Mesothelial cell of epicardium (in vitro differentiated cells): ENCODE measurements at regions not wholly inside any gene's neighbourhood (a gene's known extent, or its start where the extent isn't known, plus 50 kb on each side); places are given as distances from the start of the nearest gene placed in this dataset.

Experiments used
- DNase-seq, 2 experiments: peaks; one replicate each; pipeline ENCODE4 v3.0.0; 2021; ENCODE audit warnings: low spot score in 2 of 2; ENCODE audit not compliant: unreplicated experiment in 2 of 2
- H3K27ac Mint-ChIP-seq: 2 replicates; pipeline ENCODE4 v1.8.0; 2021; ENCODE audit warnings: mixed read lengths
- H3K27me3 Mint-ChIP-seq: 2 replicates; pipeline ENCODE4 v1.8.0; 2021; ENCODE audit warnings: low read depth, mixed read lengths
- H3K36me3 Mint-ChIP-seq: 2 replicates; pipeline ENCODE4 v1.8.0; 2021; ENCODE audit warnings: mixed read lengths
- H3K4me1 Mint-ChIP-seq: 2 replicates; pipeline ENCODE4 v1.8.0; 2021; ENCODE audit warnings: mixed read lengths
- H3K4me3 Mint-ChIP-seq: 2 replicates; pipeline ENCODE4 v1.8.0; 2021; ENCODE audit warnings: mild to moderate bottlenecking, moderate library complexity, mixed read lengths
- H3K9me3 Mint-ChIP-seq: 2 replicates; pipeline ENCODE4 v1.8.0; 2021; ENCODE audit warnings: mixed read lengths
- CTCF ChIP-seq: fragments of 200-600 bp; sonication (generic); IDR thresholded peaks from one replicate; pipeline ENCODE4 v1.5.0; 2021; ENCODE audit warnings: antibody characterized with exemption; ENCODE audit not compliant: unreplicated experiment

DNA sequence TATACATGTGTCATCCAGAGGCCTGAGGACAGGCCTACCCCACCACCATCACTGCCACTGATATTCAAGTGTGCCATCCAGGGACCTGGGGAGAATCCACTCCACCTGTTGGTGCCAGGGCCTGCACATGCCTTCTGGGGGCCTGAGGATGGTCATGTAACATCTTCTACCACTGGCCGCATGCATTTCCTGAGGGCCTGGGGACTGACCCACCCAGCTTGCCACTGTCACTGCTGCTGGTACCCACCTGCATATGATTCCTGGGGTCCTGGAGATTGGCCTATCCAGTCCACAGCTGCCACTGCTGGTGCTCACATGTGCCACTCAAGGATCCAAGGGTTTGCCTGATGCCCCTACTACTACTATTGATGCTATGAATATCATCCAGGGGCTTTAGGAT, 184.3 kb upstream of the SYNCRIP start:
- Mint-ChIP-seq H3K9me3 (peaks cover 61% of the 10 kb centered on the region), H3K4me3 (no peak overlapping the region), H3K36me3 (no peaks in the 10 kb centered on the region), H3K27me3 (no peaks in the 10 kb centered on the region), H3K27ac (no peak overlapping the region), H3K4me1 (no peaks in the 10 kb centered on the region)
- no peak for DNase-seq
- TF ChIP-seq CTCF: no peak

DNA sequence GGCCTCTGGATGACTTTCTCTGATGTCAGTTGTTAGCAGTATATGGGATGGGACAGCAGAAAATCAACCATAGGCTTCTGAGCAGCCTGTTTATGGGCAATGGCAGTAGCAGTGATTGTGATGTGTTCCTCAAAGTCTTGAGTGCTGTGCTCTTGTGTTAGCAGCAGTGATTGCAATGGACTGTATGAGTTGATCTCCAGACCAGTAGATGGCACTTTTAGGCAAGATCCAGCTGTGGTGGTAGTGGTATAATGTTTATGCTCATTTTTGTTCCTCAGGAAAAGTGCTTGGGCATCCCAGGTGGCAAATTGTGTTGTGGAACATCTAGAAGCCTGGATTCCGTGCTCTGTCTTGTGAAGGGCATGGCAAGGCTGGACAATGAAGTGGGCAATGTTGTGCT, 181.6 kb upstream of the SYNCRIP start:
- H3K27ac Mint-ChIP-seq: no peak overlapping the region
- peaks cover 49% of the 10 kb centered on the region for H3K9me3 Mint-ChIP-seq
- no peak for DNase-seq
- no peaks in the 10 kb centered on the region for H3K27me3 Mint-ChIP-seq
- no peaks in the 10 kb centered on the region for H3K36me3 Mint-ChIP-seq
- H3K4me3 Mint-ChIP-seq: no peak overlapping the region
- TF ChIP-seq CTCF: no peak
- H3K4me1 Mint-ChIP-seq: no peaks in the 10 kb centered on the region

GRCh38 chr6:85810558-85810957, 167.9 kb upstream of the SYNCRIP start:
- no peak overlapping the region for H3K4me3 Mint-ChIP-seq
- no peaks in the 10 kb centered on the region for H3K27me3 Mint-ChIP-seq
- H3K27ac Mint-ChIP-seq: no peak overlapping the region
- H3K9me3 Mint-ChIP-seq: peaks cover 78% of the 10 kb centered on the region
- DNase-seq: no peak
- no peaks in the 10 kb centered on the region for H3K4me1 Mint-ChIP-seq
- TF ChIP-seq CTCF: no peak
- H3K36me3 Mint-ChIP-seq: peaks cover under 1% of the 10 kb centered on the region

GRCh38 chr6:85803721-85804120, 161.0 kb upstream of the SYNCRIP start:
- no peaks in the 10 kb centered on the region for H3K27me3 Mint-ChIP-seq
- TF ChIP-seq CTCF: no peak
- H3K9me3 Mint-ChIP-seq: peaks cover 25% of the 10 kb centered on the region
- no peak for DNase-seq
- H3K4me3 Mint-ChIP-seq: no peak overlapping the region
- H3K4me1 Mint-ChIP-seq: no peaks in the 10 kb centered on the region
- no peaks in the 10 kb centered on the region for H3K36me3 Mint-ChIP-seq
- no peak overlapping the region for H3K27ac Mint-ChIP-seq

DNA sequence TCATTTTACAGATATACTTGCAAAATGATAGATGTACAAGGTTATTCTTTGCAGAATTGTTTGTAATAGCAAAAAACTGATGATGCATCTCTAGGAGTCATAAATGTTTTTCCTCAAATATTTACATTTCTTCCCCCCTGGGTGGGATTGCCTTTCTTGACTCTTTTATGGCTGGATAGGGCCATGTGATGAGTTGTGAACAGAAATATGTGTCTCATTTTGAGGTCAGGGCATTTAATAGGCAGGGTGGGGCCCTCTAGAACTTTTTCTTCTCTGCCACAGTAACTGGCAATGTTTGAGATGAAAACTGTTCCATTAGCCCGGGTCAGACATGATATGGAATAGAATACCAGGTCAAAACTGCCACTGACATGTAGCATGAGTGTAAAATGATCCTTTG, 159.5 kb upstream of the SYNCRIP start:
- Mint-ChIP-seq H3K27me3 (no peaks in the 10 kb centered on the region), H3K27ac (no peak overlapping the region), H3K4me3 (no peak overlapping the region), H3K9me3 (peaks cover 15% of the 10 kb centered on the region), H3K36me3 (no peaks in the 10 kb centered on the region), H3K4me1 (no peaks in the 10 kb centered on the region)
- DNase-seq: no peak
- no peak for TF ChIP-seq CTCF
